ENCODE measurements at regions not wholly inside any gene's neighbourhood (a gene's known extent, or its start where the extent isn't known, plus 50 kb on each side); places are given as distances from the start of the nearest gene placed in this dataset.

- Histone ChIP-seq H3K4me1 (no peaks in the 10 kb centered on the region), H3K4me3 (no peak overlapping the region), H3K9me3 (peaks cover 8 to 20% (median 17%) of the 10 kb centered on the region in 4 donors), H3K27ac (no peak overlapping the region), H3K36me3 (no peaks in the 10 kb centered on the region), H3K27me3 (no peaks in the 10 kb centered on the region)
- DNase-seq (no peak), ATAC-seq (ENCODE audit: low FRiP score in 2 of 2) (no peak)
- TF ChIP-seq CTCF (IDR thresholded peaks at IDR 0.05): no peak
- TF ChIP-seq EP300 (IDR thresholded peaks at IDR 0.05): no peak
- no peak for TF ChIP-seq POLR2A (IDR thresholded peaks at IDR 0.05)
- 92 to 100% methylated on average over 1 of the region's 1 CpG for WGBS, 2 donors
Measured at GRCh38 chr1:45258059-45258650, 51.8 kb upstream of the ZSWIM5 start.

GRCh38 chr1:45259053-45259452, 52.6 kb upstream of the ZSWIM5 start:
- ATAC-seq (ENCODE audit: low FRiP score in 2 of 2) (no peak), DNase-seq (no peak)
- Histone ChIP-seq H3K4me3 (no peak overlapping the region), H3K4me1 (no peaks in the 10 kb centered on the region), H3K9me3 (peaks cover 8 to 20% (median 17%) of the 10 kb centered on the region in 4 donors), H3K36me3 (no peaks in the 10 kb centered on the region), H3K27ac (no peak overlapping the region), H3K27me3 (no peaks in the 10 kb centered on the region)
- TF ChIP-seq POLR2A (IDR thresholded peaks at IDR 0.05) (no peak), CTCF (IDR thresholded peaks at IDR 0.05) (no peak), EP300 (IDR thresholded peaks at IDR 0.05) (no peak), POLR2AphosphoS5 (IDR thresholded peaks at IDR 0.05) (no peak)
- WGBS, 2 donors: 90 to 92% methylated on average over 4 of the region's 4 CpGs

GRCh38 chr1:45260244-45260643, 53.8 kb upstream of the ZSWIM5 start:
- Histone ChIP-seq H3K27me3 (no peaks in the 10 kb centered on the region), H3K27ac (no peak overlapping the region), H3K9me3 (peaks cover 8 to 20% (median 17%) of the 10 kb centered on the region in 4 donors), H3K36me3 (no peaks in the 10 kb centered on the region), H3K4me3 (no peak overlapping the region), H3K4me1 (no peaks in the 10 kb centered on the region)
- DNase-seq (no peak), ATAC-seq (ENCODE audit: low FRiP score in 2 of 2) (no peak)
- TF ChIP-seq EP300 (IDR thresholded peaks at IDR 0.05) (no peak), POLR2AphosphoS5 (IDR thresholded peaks at IDR 0.05) (no peak), CTCF (IDR thresholded peaks at IDR 0.05) (no peak), POLR2A (IDR thresholded peaks at IDR 0.05) (no peak)
- 78 to 90% methylated on average over 2 of the region's 2 CpGs for WGBS, 2 donors

GRCh38 chr1:45263132-45263531, 56.7 kb upstream of the ZSWIM5 start:
- 67 to 70% methylated on average over 4 of the region's 4 CpGs for WGBS, 2 donors
- ATAC-seq (ENCODE audit: low FRiP score in 2 of 2) (no peak), DNase-seq (no peak)
- no peaks in the 10 kb centered on the region for H3K36me3 ChIP-seq
- H3K4me1 ChIP-seq: peaks cover 2 to 13% (median 6%) of the 10 kb centered on the region in 4 donors
- no peak overlapping the region for H3K27ac ChIP-seq
- no peaks in the 10 kb centered on the region for H3K27me3 ChIP-seq
- peaks cover 4 to 10% (median 7%) of the 10 kb centered on the region in 4 donors for H3K9me3 ChIP-seq
- H3K4me3 ChIP-seq: no peak overlapping the region
- TF ChIP-seq EP300 (IDR thresholded peaks at IDR 0.05) (no peak), CTCF (IDR thresholded peaks at IDR 0.05) (no peak), POLR2AphosphoS5 (IDR thresholded peaks at IDR 0.05) (no peak), POLR2A (IDR thresholded peaks at IDR 0.05) (no peak)

GRCh38 chr1:45265244-45265643, 58.8 kb upstream of the ZSWIM5 start:
- WGBS, 2 donors: 76 to 80% methylated on average over 1 of the region's 1 CpG
- H3K27ac ChIP-seq: no peak overlapping the region

More at GRCh38 chr1:45265244-45265643, 58.8 kb upstream of the ZSWIM5 start:
- Histone ChIP-seq H3K27me3 (no peaks in the 10 kb centered on the region), H3K36me3 (no peaks in the 10 kb centered on the region), H3K9me3 (no peaks in the 10 kb centered on the region), H3K4me1 (peaks cover 2 to 13% (median 6%) of the 10 kb centered on the region in 4 donors), H3K4me3 (no peak overlapping the region)
- TF ChIP-seq POLR2A (IDR thresholded peaks at IDR 0.05): no peak
- TF ChIP-seq EP300 (IDR thresholded peaks at IDR 0.05): no peak
- TF ChIP-seq POLR2AphosphoS5 (IDR thresholded peaks at IDR 0.05): no peak
- TF ChIP-seq CTCF (IDR thresholded peaks at IDR 0.05): no peak
- no peak for DNase-seq
- ATAC-seq (ENCODE audit: low FRiP score in 2 of 2): no peak
